GM06990 (cell line): ENCODE measurements at regions not wholly inside any gene's neighbourhood (a gene's known extent, or its start where the extent isn't known, plus 50 kb on each side); places are given as distances from the start of the nearest gene placed in this dataset.

Experiments used
- DNase-seq: peaks from one replicate; pipeline ENCODE4 v3.0.0-alpha.2; 2011; ENCODE audit not compliant: insufficient read length; ENCODE audit errors: extremely low read depth
- H3K27me3 ChIP-seq: replicated peaks from 2 replicates; pipeline ENCODE4 v1.6.0; 2011; ENCODE audit warnings: low read length; ENCODE audit not compliant: control insufficient read depth, insufficient read depth
- H3K36me3 ChIP-seq: 2 replicates; pipeline ENCODE4 v1.5.1; 2011; ENCODE audit warnings: low read length; ENCODE audit not compliant: control insufficient read depth, insufficient read depth
- H3K4me3 ChIP-seq: replicated peaks from 2 replicates; pipeline ENCODE4 v1.5.1; 2011; ENCODE audit warnings: low read depth, mild to moderate bottlenecking, control low read depth, low read length
- TF ChIP-seq, protein P1 (sequence below): IDR thresholded peaks from 2 replicates; pipeline ENCODE4 v1.5.1; 2011; ENCODE audit warnings: low read length, control low read depth, mild to moderate bottlenecking, inconsistent platforms; ENCODE audit not compliant: insufficient read depth, poor library complexity, severe bottlenecking

DNA sequence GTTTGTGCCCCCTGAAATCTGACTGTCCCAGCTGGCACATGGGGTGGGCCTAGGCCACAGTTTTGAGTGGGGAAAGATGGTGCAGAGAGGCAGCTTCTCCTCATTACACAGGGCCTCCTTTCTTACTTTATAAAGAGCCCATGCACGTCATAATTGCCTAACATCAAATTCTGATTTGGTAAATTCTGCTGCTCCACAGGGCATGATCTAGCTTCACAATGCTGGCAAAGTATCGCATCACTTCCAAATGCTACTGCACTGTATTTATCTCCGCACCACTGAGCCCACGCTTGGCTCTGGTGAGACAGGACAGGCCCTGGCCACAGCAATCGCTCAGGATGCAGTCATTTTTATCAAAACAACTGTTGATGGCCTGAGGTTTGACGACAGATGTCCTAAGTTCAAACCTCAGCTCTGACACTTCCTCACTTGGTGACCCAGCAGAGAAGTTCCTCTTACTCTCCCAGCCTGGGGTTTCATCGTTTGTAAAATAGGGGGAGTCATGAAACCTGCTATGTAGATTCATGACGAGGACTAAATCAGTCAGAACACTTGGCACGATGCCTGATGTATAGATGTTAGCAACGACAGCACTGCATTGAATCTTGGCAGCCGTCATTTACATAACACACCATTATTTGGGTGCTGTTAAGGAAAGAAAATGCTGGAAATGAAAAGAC lies 187.9 kb downstream of the TTLL2 start:
- no peak for DNase-seq
- TF ChIP-seq, protein P1, sequence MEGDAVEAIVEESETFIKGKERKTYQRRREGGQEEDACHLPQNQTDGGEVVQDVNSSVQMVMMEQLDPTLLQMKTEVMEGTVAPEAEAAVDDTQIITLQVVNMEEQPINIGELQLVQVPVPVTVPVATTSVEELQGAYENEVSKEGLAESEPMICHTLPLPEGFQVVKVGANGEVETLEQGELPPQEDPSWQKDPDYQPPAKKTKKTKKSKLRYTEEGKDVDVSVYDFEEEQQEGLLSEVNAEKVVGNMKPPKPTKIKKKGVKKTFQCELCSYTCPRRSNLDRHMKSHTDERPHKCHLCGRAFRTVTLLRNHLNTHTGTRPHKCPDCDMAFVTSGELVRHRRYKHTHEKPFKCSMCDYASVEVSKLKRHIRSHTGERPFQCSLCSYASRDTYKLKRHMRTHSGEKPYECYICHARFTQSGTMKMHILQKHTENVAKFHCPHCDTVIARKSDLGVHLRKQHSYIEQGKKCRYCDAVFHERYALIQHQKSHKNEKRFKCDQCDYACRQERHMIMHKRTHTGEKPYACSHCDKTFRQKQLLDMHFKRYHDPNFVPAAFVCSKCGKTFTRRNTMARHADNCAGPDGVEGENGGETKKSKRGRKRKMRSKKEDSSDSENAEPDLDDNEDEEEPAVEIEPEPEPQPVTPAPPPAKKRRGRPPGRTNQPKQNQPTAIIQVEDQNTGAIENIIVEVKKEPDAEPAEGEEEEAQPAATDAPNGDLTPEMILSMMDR: no peak
- H3K36me3 ChIP-seq: no peaks in the 10 kb centered on the region
- H3K27me3 ChIP-seq: no peaks in the 10 kb centered on the region
- H3K4me3 ChIP-seq: no peak overlapping the region

- no peaks in the 10 kb centered on the region for H3K27me3 ChIP-seq
- TF ChIP-seq, protein P1: no peak
- H3K36me3 ChIP-seq: no peaks in the 10 kb centered on the region
- no peak for DNase-seq
- H3K4me3 ChIP-seq: no peak overlapping the region
Measured at GRCh38 chr6:167513778-167514177, 188.9 kb downstream of the TTLL2 start.

DNA sequence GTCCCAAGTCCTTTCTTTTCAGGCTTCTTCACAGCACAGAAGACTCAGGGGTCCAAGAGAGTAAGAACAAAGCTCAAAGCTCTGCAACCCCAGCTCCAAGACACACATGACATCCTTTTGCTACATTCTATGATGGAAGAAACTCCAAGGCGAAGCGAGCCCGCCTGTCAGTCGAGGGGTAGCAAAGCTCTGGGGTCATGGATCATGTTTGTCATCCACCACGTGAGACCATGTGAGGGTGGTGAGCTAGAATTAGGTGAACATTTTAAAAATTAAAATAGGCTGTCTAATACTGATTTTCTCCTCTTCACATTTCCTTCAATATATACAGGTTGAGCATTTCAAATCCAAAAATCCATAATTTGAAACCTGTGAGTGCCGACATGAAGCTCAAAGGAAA lies 189.6 kb downstream of the TTLL2 start:
- no peaks in the 10 kb centered on the region for H3K27me3 ChIP-seq
- no peaks in the 10 kb centered on the region for H3K36me3 ChIP-seq
- no peak for DNase-seq
- TF ChIP-seq, protein P1: no peak
- H3K4me3 ChIP-seq: no peak overlapping the region

- DNase-seq: no peak
- Histone ChIP-seq H3K4me3 (no peak overlapping the region), H3K36me3 (no peaks in the 10 kb centered on the region), H3K27me3 (no peaks in the 10 kb centered on the region)
- TF ChIP-seq, protein P1: no peak
Measured at GRCh38 chr6:167515873-167516507, 191.1 kb downstream of the TTLL2 start.

DNA sequence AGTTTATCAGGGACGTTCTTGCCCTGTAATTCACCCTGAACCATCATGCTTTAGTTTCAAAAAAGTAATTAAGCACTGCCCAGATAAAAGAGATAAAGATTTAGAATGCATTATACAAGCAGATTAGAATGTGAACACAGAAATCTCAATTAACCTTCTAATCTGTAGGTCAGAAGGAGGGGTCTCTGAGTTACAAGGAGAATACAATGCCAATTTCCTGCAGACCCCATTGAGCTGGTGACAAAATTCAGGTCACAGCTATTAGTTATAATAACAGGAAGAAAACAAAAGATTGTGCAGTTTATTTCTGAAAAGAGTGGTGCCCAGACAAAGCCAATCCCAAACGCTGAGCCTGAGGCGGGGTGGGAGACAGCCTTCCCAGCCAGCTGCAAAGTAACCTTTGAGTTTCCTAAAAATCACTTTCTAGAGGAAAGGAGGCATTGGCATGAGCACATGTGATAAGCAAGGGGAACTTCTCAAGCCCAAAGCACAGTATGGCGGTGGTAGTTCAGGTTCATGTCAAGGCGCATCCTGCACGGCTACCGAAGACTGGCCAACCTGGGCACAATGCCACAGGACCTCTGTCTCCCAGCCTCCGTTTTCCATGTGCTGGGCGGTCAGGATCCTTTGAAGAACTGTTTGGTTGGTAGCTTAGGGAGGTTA lies 192.5 kb downstream of the TTLL2 start:
- TF ChIP-seq, protein P1: no peak
- Histone ChIP-seq H3K27me3 (no peaks in the 10 kb centered on the region), H3K4me3 (no peak overlapping the region), H3K36me3 (no peaks in the 10 kb centered on the region)
- DNase-seq: no peak
